T-helper 1 cell (primary cell): ENCODE measurements at regions not wholly inside any gene's neighbourhood (a gene's known extent, or its start where the extent isn't known, plus 50 kb on each side); places are given as distances from the start of the nearest gene placed in this dataset.

Experiments
- DNase-seq, 5 donors: peaks; one replicate each; pipeline ENCODE4 v3.0.0-alpha.2; 2012 to 2020

DNA sequence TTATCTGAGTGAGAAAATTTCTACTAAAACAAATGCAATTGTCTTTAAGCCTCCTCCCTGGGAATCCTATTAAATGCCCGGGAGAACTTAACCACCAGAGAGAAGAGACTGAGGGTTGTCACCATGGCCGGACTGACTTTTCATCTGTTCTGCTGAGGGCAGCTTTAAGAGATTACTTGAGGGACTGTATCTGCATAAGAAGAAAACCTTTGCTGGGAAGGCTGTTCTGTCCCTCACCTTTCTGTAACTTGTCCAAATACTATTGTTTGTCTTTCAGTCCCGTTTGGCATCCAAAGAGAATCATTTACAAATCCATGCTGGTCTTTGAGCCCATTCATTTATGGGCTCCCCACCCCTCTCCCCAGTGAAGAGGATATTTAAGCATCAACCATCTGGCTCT lies 306.3 kb upstream of the FLRT2 start:
- DNase-seq = no peak

DNA sequence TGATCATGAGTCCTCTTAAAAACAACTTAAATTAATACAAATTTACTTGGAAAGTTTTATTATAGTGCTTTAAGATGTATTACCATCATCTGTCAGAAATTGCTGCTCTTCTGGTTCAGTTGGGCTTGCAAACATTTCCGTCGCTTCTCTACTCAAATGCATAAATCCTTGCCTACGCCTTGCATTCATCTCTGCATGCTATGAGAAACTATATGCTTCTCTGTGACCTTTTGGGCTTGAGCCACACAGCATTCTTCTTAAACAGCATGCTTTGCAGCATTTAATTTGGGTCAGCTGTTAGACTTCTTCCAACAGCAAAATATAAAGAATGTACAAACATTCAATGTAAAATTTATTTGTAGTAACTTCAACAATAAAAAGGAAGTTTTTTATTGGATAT lies 305.7 kb upstream of the FLRT2 start:
- DNase-seq = no peak

DNA sequence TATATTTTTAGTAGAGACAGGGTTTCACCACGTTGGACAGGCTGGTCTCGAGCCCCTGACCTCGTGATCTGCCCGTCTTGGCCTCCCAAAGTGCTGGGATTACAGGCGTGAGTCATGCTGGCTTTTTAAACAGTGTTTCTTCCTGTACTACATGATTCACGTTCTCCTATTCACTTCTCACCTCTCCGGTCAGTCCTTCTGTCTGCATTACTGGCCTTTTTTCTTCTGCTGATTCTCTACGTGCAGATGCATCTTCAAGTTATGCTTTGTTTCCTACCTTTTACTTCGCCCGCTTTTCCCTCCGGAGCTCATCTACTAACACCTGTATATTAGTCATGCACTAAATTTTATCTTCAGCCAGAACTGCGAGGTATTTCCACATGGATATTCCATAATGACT lies 296.2 kb upstream of the FLRT2 start:
- no peak for DNase-seq

DNA sequence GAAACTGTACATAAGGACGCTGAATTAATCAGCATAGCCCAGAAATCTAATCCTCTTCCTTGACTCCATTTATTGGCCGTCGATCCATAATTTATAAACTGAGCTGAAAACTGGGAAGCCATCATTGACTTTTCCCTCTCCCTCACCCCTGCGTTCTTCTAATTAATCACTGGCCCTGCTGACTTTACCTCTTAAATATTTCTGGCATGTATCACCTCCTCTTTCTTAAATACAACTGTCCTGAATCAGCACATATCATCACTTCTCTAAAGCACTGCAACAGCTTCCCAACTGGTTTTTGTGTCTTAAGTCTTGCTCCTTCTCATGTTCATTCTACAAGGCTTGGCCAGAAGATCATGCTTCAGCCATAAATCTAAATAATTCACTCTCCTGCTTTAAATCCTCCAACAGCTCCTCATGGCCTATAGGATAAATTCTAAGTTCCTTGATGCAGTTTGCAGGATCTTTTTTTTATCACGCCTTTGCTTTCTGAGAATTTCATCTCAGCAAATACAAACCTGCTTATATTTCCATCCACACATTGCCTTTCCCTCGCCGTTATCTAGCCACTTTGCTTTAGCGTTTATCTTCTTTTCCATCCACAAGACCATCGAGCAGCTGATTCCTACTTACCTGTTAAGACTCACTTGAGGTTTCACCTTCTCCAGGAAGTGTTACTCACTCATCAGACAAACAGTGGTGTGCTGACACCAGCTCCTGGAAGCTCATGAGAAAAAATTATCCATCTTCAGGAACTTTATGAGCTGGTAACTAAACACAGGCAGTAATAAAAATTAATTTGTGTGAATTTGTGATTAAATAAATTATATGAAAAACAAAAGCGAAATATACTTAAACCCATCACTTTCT lies 295.6 kb upstream of the FLRT2 start:
- no peak for DNase-seq

DNA sequence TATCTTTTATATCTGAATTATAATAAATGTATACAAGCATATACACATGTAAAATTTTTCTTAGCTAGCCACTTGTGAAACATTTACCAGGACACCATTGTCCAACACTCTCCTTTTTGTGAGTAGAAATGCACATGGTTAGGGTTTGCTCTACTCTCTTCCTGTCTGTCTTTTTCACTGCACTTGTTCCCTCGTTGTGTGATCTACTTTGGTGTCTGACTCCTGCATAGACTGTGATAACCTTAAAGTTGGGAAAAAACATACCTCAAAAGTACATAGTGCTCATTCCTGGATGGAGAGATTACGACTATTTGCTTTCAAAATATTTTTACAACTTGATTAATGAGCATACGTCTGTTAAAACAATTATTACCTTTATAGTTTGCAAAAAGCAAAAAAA lies 294.1 kb upstream of the FLRT2 start:
- no peak for DNase-seq

DNA sequence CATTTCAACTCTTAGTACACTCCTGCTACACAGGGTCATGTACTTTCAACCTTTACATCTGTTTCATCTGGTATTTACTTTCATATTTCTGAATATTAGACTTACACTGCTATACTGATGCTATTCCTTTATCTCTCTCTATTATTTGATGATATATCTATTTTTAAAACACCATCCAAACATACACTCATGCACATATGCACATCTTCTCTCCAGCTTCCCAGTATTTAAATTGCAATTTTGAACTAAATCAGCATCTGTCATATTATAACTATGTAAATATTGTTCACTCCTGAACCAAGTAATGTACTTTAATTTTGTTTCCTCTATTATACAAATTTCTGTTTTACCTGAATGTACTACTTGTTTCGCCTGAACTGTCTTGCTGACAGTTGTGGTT lies 293.6 kb upstream of the FLRT2 start:
- no peak for DNase-seq

DNA sequence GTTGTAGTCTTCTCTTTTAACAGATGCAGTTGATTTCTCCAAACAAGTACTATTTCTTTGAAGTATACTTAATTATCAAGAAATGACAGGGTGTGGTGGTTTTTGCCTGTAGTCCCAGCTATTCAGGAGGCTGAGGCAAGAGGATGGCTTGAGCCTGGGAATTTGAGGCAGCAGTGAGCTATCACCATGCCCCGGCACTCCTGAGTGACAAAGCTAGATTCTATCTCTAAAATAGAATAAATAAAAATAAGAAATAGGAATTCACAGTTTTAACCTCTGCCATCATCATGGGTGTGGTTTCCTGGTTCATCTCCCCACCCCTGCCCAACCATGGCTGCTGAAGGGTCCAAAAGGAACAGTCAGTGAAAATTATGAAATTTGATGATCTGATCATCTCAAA lies 290.2 kb upstream of the FLRT2 start:
- no peak for DNase-seq

DNA sequence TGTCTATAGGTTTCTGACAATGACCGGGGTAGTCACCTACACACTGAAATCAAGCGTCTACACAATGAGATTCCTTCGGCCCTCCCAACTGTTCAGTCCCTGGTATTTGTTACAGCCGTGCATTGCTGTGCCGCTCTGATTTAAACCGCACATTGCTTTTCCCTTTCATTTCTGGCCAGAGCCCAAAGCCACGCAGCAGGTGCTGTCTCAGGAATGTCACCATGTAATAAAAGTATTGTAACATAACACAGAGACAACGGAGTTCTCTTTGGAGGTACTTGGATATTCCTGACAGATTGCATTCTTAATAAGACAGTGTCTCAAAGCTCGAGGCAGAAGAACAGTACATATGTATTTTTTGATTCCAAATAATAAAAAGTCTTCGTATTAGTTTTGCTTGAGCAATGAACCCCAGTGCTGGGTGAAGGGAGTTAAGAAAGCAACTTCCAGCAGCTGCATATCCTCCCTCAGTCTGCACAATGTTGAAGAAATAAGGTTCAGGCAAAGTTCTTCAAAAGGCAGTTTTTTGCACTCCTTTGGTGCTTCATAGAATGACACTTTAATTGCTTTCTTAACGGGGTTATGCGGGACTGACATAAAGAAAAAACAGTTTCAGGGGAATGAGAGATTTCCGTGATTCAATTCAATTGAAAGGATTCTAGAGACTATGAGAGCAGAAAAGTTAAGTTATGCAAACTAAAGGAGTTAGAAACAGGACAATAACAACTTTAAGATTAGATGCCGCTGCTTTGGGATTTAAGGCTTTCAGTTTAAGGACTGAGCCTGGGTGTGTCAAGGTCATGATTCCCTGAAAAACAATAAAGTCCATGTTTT lies 288.7 kb upstream of the FLRT2 start:
- DNase-seq = no peak

DNA sequence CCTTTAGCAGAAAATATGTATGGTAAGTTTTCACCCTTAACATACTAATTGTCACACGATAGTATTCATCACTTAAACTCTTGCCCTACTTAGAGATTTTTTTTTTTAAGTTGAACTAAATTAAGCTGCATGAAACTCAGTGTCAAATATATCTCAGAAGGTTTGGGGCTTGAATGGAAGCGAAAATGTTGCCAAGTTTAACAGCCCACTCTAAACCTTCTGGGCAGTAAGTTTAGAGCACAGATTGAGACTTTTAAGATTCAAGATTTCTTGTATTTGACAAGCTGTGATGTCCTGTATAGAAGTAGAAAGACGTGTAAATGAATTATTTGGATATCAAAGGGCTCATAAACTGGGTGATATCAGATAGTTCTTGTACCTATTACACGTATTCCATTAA lies 287.3 kb upstream of the FLRT2 start:
- no peak for DNase-seq

DNA sequence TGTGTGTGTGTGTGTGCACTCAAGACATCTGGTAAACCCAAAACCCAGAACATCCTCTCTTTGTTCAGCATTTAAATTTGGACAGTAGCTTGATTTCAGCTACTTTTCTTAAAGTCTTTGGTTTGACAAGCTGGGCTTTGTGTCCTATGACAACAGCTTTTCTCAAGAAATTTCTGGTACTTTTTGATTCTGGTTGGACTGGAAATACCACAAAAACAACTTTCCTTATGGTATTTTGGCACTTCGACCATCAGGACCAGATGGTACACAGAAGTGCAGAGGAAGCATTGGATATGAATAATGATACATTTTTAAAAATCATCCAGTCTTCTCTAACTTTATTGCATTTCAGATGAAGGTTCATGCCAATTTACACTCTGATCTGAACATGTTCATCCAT lies 286.6 kb upstream of the FLRT2 start:
- DNase-seq = no peak

DNA sequence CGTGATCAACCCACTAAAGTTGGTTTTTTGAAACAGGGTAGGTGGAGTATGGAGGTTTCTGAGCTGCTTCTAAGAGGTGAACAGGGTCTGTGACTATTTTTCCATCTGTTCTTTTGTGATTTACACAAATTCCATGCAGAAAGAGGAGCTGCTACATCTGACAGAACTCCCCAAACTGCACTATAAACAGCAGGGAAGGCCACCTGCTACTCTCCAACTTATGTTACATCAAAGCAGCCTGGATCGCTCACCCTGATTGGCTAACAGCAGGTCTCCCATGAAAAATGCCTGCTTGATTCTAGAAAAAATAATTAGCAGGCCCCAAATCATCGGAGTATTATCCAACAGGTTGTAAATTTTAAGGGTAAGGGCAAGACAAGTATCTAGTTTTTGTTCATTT lies 282.9 kb upstream of the FLRT2 start:
- DNase-seq = no peak

DNA sequence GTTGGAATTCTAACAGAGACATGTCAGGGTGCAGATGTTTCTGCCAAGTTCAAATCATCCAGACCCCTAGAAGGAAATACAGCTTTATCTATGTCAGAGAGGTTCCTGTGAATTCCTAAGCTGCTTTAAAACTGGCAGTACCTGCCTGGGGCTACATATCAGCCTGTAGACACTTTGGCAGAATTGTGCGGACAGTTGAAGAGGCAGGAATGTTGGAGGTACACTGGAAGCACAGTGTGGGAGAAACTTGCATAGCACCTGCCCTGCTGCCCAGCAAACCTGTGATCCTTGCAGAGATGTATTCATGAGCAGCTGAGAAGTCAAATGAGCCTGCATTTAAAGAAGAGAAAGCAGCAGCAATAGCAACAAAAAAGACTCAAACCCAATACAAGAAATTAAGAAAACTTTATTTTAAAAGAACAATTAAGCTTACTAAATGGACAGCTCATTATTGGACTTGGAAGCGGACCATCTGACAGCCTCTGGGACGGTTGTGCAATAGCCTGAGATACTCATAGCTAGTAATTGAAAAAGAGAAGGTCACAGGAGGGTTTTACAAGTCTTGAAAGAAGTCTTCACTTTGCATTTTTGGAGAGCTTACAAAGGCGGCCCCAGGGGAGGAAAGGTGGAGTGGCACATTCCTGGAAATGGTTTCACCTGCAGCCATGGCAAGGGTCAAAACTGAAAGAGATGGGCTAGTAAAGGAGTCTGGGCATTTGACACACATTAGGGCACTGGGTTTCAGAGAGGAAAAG lies 280.9 kb upstream of the FLRT2 start:
- no peak for DNase-seq

DNA sequence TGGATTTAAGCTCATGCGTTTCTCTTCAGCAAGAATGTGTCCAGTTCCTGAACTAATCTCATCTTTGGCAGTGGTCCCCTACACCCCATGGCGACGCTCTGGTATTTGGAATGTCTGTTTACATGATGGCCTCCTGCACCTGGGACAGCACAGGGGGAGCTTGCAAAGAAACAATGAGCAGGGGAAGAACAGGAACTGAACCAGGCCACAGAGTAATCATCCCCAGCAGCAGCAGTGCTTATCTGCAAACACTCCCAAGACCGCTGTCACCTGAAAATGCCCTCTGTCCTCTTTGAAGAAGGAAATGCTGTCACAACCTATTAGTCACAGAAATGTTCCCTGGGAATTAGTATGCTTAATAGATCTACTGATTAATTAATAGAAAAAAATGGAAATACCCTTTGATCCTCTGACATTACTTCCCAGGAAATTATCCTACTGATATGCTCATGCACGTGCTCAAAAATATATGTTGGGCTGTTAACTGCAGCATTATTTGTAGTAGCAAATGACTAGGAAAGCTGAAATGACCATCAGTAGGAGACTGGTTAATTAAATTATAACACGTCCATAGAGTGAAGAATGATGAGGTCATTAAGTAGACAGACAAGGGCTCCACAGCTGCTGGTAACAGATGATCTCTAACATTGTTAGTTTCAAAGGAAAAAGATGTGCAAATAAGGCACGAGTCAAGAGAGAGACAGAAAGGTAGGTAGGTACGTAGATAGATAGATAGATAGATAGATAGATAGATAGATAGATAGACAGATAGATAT lies 279.3 kb upstream of the FLRT2 start:
- no peak for DNase-seq

DNA sequence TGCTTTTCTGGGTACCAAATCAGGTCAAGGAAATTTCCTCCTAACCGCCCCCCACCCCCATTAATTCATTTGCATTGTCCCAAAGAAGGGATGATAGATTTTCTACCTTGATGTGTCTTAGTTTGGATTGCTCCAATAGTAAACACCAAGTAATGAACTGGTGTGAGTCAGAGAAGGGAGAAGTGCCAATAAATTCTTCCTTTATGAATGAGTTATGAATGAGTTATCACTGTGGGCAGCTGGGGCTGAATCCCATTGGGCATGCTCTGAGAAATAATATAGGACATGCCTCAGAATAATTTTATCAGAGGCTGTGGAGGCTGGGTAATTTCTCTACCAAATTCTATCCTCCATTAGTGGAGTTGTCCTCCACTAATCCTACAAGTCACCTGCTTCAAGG lies 277.9 kb upstream of the FLRT2 start:
- no peak for DNase-seq

DNA sequence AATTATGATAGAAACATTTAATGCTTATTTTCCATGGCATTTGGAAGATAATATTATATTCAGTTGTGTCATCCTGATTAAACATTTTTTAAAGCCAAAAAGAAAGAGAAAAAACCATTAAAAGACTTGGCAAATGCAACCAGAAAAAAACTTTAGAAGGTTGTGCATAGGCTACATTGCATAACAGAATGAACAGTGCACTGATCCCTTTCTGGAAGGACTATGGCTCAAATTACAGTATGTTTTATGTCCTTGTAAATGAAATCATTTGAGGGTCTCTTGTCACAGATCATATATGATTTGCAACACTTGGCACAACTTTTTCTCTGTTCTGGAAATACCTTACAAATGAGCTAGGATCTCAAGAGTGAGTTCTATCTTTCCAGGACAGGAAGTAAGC lies 275.2 kb upstream of the FLRT2 start:
- DNase-seq = no peak

DNA sequence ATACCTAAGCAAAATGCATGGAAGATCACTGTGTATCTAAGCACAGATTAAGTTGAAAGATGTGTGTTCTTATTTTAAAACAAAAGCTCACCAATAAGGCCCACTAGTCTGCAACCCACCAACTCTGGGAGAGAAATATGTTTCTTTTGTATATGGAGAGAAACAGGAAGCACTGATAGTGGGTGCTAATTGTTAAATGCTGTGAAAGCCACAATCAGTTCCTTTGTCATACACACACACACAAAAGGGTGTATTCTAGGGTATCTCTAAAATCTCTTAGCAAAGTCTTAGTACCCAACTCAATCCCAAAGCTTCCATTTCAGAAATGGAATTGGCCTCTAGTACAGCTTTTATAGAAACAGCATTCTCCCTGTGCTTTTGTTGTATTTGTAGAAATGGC lies 272.7 kb upstream of the FLRT2 start:
- no peak for DNase-seq

DNA sequence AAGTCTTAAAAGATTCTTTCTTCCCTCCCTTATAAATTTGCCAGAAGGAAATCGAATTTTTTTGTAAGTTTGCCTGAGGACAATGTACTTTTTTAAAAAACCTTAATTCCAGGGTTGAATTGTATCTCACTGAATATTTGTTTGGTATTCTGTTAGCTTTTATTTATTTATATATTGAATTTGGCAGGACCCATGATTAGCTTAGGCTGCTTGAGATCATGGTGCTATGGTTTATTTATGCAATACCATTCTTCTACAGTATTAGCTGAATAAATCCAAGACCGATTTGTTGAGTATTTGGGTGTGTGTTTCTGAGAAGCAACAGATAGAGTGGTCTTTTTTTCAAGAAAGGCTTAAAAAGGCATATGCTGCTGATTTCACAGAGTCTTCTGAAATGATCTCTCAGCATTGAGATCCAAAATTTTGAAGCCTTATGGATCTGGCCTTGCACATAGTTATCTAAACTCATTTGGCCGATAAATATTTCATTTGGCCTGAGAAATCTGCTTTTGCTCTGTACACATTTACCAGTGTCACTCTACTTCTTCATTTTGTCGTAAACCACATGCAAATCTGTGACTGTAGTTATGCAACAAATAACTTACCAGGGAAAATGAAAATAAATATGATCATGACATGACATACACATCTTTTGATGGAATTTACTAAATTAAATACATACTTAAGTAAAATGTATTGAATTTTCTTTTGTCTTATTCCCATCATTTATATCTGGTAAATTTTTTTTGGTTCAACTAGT lies 265.8 kb upstream of the FLRT2 start:
- no peak for DNase-seq

DNA sequence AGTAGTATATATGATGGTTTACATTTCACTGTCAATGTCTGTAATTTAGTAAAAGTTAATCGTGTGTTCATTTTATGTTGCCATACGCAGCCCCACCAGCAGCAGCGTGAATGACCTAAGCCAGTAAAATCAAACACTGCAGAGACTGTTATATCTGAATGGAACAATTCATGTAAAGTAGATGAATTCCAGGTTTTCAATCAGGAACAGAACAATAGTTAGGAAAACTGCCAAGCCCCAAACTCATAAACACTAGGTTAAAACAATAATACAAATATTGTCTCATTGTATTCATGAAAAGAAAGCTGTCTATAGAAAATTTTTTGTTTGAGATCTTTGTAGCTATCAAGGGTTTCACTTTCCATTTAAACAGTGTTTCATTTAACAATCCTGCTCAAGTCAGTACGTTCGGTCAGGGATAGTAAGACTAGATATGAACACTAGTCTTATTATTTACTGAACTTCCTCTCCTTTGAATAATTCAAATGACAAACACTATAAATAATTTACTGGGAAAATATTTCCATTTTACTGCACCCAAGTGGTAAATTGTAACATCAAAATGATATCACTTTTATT lies 256.8 kb upstream of the FLRT2 start:
- DNase-seq = no peak

DNA sequence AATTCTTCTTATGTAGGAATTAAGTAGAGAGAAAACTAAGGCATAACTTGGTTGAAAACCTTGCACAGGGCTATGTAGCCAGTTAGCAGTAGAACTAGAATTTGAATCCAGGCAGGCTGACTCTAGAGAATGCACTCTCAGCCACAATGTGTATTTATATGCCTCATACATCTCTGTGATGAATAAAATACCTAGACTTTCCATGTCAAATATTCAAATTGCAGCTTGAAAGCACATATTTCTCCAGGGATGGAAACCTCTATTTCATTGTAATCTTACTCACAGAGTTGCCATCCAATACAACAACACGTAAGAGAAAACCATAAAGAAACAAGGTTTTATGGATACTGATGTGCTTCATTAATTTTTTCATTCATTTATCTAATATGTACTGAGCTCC lies 256.0 kb upstream of the FLRT2 start:
- DNase-seq = no peak

DNA sequence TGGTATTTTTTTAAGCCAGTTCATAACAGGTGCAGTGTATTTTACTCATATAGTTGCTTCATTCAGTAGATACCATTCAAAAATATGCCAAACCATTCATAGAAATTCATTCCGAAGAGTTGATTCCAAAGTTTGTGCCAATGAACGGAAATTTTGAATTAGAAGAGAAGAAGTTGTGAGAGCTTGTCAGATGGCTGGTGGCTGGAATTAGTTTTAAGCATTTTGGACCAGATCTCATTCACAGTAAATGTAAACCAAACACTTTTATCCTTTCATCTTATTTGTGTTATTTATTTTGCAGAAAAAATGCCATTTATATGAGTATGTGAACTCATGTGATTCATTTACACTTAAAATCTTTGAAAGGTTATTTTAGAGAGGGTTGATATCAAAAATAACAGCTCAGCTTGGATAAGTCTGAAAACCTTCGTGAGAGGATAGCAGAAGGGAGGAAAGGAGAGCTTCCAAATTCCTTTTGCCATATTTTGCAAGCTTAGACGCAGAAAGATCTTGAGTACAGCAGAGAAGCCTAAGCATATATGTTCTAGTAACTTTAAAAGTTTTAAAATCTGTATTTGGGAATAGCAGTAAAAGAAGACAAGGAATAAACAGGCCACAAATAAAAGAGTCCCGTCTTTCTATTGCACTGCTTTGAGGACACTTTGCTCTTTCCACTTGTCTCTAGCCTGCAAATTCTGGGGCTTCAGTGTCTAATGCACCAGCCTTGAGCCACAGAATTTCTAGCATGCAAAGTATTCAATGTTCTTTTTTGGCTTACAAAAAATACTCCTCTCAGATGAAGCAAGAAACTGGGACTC lies 253.6 kb upstream of the FLRT2 start:
- no peak for DNase-seq

DNA sequence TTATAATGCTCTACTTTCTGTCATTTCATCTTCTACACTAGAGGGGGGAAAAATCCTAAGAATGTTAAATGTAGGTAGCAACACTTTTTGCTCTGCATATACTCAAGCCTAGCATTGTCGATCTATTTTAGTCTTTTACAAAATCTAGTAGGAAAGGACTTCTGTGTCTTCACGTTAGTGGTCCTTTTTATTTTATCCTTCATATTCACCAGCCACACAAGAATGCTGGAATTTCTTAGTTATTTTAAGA lies 253.0 kb upstream of the FLRT2 start:
- no peak for DNase-seq
